ENCODE measurements at regions not wholly inside any gene's neighbourhood (a gene's known extent, or its start where the extent isn't known, plus 50 kb on each side); places are given as distances from the start of the nearest gene placed in this dataset.

DNA sequence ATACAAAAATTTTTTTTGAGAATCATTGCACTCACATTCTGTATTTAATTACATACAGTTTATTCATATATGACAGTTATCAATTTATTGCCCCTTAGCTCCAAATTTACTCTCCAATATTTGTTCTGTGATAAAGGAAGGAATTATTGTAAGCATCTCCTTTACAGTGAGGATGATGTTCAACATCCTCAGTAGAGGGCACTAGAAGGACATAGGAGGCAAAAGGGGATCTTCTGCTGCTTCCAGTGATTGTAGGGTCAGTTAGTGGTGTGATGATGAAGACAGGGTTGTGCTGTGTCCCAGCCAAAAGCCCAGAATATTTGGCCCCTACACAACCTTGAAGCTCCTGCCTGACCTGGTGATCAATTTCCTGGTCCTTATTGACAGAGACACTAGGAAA lies 89.9 kb upstream of the DCBLD2 start:
- TF ChIP-seq POLR2A (IDR thresholded peaks at IDR 0.05), result no peak
- TF ChIP-seq, protein P1, sequence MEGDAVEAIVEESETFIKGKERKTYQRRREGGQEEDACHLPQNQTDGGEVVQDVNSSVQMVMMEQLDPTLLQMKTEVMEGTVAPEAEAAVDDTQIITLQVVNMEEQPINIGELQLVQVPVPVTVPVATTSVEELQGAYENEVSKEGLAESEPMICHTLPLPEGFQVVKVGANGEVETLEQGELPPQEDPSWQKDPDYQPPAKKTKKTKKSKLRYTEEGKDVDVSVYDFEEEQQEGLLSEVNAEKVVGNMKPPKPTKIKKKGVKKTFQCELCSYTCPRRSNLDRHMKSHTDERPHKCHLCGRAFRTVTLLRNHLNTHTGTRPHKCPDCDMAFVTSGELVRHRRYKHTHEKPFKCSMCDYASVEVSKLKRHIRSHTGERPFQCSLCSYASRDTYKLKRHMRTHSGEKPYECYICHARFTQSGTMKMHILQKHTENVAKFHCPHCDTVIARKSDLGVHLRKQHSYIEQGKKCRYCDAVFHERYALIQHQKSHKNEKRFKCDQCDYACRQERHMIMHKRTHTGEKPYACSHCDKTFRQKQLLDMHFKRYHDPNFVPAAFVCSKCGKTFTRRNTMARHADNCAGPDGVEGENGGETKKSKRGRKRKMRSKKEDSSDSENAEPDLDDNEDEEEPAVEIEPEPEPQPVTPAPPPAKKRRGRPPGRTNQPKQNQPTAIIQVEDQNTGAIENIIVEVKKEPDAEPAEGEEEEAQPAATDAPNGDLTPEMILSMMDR (IDR thresholded peaks at IDR 0.05), result no peak
